HL-60 (cell line): ENCODE measurements at regions not wholly inside any gene's neighbourhood (a gene's known extent, or its start where the extent isn't known, plus 50 kb on each side); places are given as distances from the start of the nearest gene placed in this dataset.
"Not testable (repeated sequence)": the region's sequence is repeated elsewhere in the genome, so short reads cannot be mapped to it uniquely, and the experiment has no call there.

Experiments used
- CTCF ChIP-seq: IDR thresholded peaks from one replicate; pipeline ENCODE4 v1.5.1; 2011; ENCODE audit warnings: low read length, control low read depth, inconsistent platforms; ENCODE audit not compliant: insufficient read depth
- TF ChIP-seq, protein P1 (sequence below): IDR thresholded peaks from 2 replicates; pipeline ENCODE4 v1.6.1; 2012; ENCODE audit warnings: low read depth; ENCODE audit not compliant: insufficient replicate concordance

DNA sequence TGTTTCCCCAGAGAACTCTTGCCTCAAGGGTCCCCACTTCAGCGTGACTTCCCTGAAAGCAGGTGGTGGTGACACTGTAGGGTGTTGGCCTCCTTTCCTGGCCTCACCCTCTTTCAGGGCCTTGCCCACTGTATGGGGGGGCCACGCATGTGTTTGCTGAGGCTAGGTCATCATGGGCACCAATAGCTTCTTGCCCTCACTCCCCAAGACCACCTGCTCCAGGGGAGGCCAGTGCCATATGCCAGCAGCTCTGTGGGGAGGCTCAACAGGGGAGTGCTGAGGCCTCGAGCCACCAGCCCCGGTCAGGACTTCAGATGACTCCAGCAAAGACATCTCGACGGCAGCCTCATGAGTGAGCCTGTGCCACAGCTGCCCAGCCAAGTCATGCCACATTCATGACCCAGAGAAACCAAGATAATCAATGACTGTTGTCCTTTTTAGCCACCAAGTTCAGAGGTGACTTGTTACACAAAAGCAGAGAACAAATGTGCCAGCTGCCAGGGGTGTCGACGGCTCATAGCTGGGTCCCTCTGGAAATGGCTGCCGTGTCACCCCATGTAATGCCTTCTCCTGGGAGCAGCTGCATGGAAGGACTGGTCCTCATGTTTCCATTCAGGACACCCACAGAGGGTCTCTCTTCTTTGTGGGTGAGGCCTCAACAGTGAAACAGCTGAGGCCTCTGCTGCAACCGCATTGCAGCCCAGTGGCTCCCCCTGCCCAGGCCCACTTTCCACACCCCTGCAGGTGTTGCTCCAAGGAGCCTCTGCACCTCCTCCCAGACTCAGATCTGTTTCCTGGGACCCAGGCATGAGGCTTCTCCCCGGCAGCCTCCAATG is 162.2 kb downstream of the LAT start:
- TF ChIP-seq CTCF, result not testable (repeated sequence)
- TF ChIP-seq, protein P1, sequence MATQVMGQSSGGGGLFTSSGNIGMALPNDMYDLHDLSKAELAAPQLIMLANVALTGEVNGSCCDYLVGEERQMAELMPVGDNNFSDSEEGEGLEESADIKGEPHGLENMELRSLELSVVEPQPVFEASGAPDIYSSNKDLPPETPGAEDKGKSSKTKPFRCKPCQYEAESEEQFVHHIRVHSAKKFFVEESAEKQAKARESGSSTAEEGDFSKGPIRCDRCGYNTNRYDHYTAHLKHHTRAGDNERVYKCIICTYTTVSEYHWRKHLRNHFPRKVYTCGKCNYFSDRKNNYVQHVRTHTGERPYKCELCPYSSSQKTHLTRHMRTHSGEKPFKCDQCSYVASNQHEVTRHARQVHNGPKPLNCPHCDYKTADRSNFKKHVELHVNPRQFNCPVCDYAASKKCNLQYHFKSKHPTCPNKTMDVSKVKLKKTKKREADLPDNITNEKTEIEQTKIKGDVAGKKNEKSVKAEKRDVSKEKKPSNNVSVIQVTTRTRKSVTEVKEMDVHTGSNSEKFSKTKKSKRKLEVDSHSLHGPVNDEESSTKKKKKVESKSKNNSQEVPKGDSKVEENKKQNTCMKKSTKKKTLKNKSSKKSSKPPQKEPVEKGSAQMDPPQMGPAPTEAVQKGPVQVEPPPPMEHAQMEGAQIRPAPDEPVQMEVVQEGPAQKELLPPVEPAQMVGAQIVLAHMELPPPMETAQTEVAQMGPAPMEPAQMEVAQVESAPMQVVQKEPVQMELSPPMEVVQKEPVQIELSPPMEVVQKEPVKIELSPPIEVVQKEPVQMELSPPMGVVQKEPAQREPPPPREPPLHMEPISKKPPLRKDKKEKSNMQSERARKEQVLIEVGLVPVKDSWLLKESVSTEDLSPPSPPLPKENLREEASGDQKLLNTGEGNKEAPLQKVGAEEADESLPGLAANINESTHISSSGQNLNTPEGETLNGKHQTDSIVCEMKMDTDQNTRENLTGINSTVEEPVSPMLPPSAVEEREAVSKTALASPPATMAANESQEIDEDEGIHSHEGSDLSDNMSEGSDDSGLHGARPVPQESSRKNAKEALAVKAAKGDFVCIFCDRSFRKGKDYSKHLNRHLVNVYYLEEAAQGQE, result not testable (repeated sequence)
